ENCODE measurements at regions not wholly inside any gene's neighbourhood (a gene's known extent, or its start where the extent isn't known, plus 50 kb on each side); places are given as distances from the start of the nearest gene placed in this dataset.

DNA sequence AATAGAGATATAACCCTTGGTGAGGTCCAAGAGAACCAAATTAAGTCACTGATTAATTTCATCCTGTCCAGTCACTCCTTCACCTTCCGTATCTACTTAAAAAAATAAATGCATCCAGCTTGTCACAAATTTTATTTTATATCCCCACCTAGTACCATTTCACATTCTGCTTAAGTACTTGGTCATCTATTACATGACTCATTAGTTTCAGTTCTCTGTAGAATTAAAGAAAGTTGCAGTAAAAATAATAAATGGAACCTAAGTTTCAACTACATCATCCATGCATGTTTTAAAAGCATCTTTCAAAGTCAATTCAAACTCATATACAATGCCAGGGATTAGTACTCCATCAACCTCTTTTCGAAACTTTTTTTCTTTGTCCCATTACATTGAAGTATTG is 130.2 kb downstream of the SH2D1A start:
- H3K4me3 Mint-ChIP-seq, result no peak overlapping the region
- Histone ChIP-seq H3K4me1 (no peaks in the 10 kb centered on the region), H3K27ac (no peak overlapping the region), H3K9me3 (ENCODE audit: low read depth) (no peaks in the 10 kb centered on the region), H3K27me3 (no peaks in the 10 kb centered on the region), H3K36me3 (no peaks in the 10 kb centered on the region), H3K4me2 (no peak overlapping the region), H3K4me3 (no peak overlapping the region), H3F3A (ENCODE audit: low read depth) (no peaks in the 10 kb centered on the region), H4K20me1 (ENCODE audit: low read depth) (no peaks in the 10 kb centered on the region), H3K79me2 (ENCODE audit: low read depth) (no peaks in the 10 kb centered on the region), H3K9ac (no peak overlapping the region), H2AFZ (replicated peaks) (no peak overlapping the region)
- no peak overlapping the region for H3K27ac Mint-ChIP-seq
- H3K27me3 Mint-ChIP-seq (ENCODE audit: insufficient read depth, low read depth), result no peaks in the 10 kb centered on the region
- TF ChIP-seq EZH2phosphoT487 (IDR thresholded peaks at IDR 0.05) (no peak), EZH2 (IDR thresholded peaks at IDR 0.05) (no peak)
- TF ChIP-seq, protein P1, sequence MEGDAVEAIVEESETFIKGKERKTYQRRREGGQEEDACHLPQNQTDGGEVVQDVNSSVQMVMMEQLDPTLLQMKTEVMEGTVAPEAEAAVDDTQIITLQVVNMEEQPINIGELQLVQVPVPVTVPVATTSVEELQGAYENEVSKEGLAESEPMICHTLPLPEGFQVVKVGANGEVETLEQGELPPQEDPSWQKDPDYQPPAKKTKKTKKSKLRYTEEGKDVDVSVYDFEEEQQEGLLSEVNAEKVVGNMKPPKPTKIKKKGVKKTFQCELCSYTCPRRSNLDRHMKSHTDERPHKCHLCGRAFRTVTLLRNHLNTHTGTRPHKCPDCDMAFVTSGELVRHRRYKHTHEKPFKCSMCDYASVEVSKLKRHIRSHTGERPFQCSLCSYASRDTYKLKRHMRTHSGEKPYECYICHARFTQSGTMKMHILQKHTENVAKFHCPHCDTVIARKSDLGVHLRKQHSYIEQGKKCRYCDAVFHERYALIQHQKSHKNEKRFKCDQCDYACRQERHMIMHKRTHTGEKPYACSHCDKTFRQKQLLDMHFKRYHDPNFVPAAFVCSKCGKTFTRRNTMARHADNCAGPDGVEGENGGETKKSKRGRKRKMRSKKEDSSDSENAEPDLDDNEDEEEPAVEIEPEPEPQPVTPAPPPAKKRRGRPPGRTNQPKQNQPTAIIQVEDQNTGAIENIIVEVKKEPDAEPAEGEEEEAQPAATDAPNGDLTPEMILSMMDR (IDR thresholded peaks at IDR 0.05), result no peak
- DNase-seq (ENCODE audit: low spot score), result no peak
- no peaks in the 10 kb centered on the region for H3K9me3 Mint-ChIP-seq
- H3K4me1 Mint-ChIP-seq, result no peaks in the 10 kb centered on the region
- H3K36me3 Mint-ChIP-seq, result no peaks in the 10 kb centered on the region

DNA sequence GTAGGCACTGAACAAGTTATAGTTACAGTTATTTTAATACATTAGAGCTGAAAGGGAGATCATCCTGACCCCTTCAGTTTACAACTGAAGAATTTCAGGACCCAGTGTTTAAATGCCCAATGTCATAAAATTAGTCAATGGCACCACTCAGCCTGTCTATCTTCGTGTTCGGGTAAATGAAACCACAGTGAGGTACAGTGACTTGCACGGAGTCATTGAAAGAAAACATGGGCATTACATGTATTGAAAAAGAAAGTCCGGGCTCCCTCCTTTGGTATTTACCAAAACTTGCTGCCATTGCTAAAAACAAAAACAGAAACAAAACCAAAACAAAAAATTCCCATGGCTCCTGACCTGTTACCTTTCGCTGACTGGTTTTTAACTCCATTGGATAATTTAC is 131.7 kb downstream of the SH2D1A start:
- Histone ChIP-seq H3K9ac (no peak overlapping the region), H3K4me1 (no peaks in the 10 kb centered on the region), H4K20me1 (ENCODE audit: low read depth) (no peaks in the 10 kb centered on the region), H3K27ac (no peak overlapping the region), H3F3A (ENCODE audit: low read depth) (no peaks in the 10 kb centered on the region), H2AFZ (replicated peaks) (no peak overlapping the region), H3K36me3 (no peaks in the 10 kb centered on the region), H3K27me3 (no peaks in the 10 kb centered on the region), H3K4me2 (no peak overlapping the region), H3K9me3 (ENCODE audit: low read depth) (no peaks in the 10 kb centered on the region), H3K79me2 (ENCODE audit: low read depth) (no peaks in the 10 kb centered on the region), H3K4me3 (no peak overlapping the region)
- TF ChIP-seq, protein P1 (IDR thresholded peaks at IDR 0.05), result no peak
- TF ChIP-seq EZH2 (IDR thresholded peaks at IDR 0.05), result no peak
- no peaks in the 10 kb centered on the region for H3K4me1 Mint-ChIP-seq
- DNase-seq (ENCODE audit: low spot score), result no peak
- no peaks in the 10 kb centered on the region for H3K9me3 Mint-ChIP-seq
- H3K27ac Mint-ChIP-seq, result no peak overlapping the region
- no peaks in the 10 kb centered on the region for H3K27me3 Mint-ChIP-seq (ENCODE audit: insufficient read depth, low read depth)
- H3K36me3 Mint-ChIP-seq, result no peaks in the 10 kb centered on the region
- no peak overlapping the region for H3K4me3 Mint-ChIP-seq

DNA sequence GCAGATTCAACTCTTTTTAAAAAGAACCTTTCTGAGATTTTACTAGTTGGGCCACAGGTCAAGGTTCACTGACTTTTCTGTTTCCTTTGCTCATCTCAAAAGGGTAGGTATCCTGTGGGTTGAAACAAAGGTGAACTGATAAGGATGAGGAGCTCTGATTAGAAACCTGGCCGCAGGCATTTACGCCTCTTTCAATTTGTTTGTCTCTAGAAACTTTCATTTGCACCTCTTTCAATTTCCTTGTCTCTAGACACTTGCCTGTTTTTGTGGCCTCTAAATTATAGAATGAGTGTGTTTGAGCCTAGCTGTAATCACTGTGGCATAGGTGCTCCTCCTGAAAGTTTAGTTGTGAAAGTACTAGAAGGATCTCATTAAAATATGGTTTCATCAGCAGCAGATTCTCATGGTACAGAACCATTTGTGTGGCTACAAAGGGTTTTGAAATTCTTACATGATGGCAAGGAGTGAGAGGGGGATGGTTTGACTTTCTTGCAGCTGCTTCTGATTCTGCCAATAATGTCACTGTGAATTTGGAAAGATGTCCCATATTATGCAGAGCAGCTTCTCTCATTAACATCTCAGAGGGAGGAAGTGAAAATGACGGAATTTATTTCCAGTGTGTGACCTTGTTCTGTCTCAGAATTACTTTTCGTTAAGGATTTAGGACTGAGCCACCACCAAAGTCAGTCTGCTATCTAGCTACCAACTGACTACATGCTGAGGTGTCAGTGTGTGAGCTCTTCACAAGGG is 142.2 kb downstream of the SH2D1A start:
- no peaks in the 10 kb centered on the region for H3K27me3 Mint-ChIP-seq (ENCODE audit: insufficient read depth, low read depth)
- no peaks in the 10 kb centered on the region for H4K20me1 ChIP-seq (ENCODE audit: low read depth)
- H3K79me2 ChIP-seq (ENCODE audit: low read depth), result no peaks in the 10 kb centered on the region
- no peaks in the 10 kb centered on the region for H3K36me3 Mint-ChIP-seq
- no peak overlapping the region for H3K4me3 Mint-ChIP-seq
- no peak for DNase-seq (ENCODE audit: low spot score)
- no peak overlapping the region for H3K27ac ChIP-seq
- no peaks in the 10 kb centered on the region for H3K4me1 ChIP-seq
- peaks cover 2% of the 10 kb centered on the region for H3K9me3 Mint-ChIP-seq
- no peaks in the 10 kb centered on the region for H3K36me3 ChIP-seq
- H3K4me3 ChIP-seq, result no peak overlapping the region
- H3F3A ChIP-seq (ENCODE audit: low read depth), result no peaks in the 10 kb centered on the region
- H3K4me1 Mint-ChIP-seq, result peaks cover 9% of the 10 kb centered on the region
- H2AFZ ChIP-seq (replicated peaks), result no peak overlapping the region
- H3K4me2 ChIP-seq, result no peak overlapping the region
- no peak overlapping the region for H3K9ac ChIP-seq
- no peaks in the 10 kb centered on the region for H3K9me3 ChIP-seq (ENCODE audit: low read depth)
- TF ChIP-seq EZH2 (IDR thresholded peaks at IDR 0.05), result no peak
- TF ChIP-seq, protein P1 (IDR thresholded peaks at IDR 0.05), result no peak
- no peak for TF ChIP-seq EZH2phosphoT487 (IDR thresholded peaks at IDR 0.05)
- H3K27ac Mint-ChIP-seq, result no peak overlapping the region
- H3K27me3 ChIP-seq, result no peaks in the 10 kb centered on the region
